ENCODE measurements at regions not wholly inside any gene's neighbourhood (a gene's known extent, or its start where the extent isn't known, plus 50 kb on each side); places are given as distances from the start of the nearest gene placed in this dataset.

GRCh38 chr12:87116780-87117179, 860.6 kb upstream of the MGAT4C start:
- CTCF ChIA-PET, result no interaction called here
- Histone ChIP-seq H4K20me1 (replicated peaks; ENCODE audit: control insufficient read depth, extremely low read depth, insufficient read depth, low read length) (no peaks in the 10 kb centered on the region), H3K9me1 (replicated peaks; ENCODE audit: control insufficient read depth, extremely low read depth, insufficient read depth, low read length) (no peaks in the 10 kb centered on the region), H3K9ac (replicated peaks; ENCODE audit: extremely low read depth, insufficient read depth, low read length) (no peak overlapping the region), H3K36me3 (ENCODE audit: control insufficient read depth in 2 of 2, extremely low read depth in 1 of 2, insufficient read depth in 2 of 2, low read length in 2 of 2) (no peaks in the 10 kb centered on the region), H2AFZ (ENCODE audit: low read depth, low read length) (no peak overlapping the region), H3K4me3 (replicated peaks in 1 of 3; ENCODE audit: insufficient read depth in 1 of 3, low read depth in 1 of 3, low read length in 3 of 3) (no peak overlapping the region), H3K4me2 (ENCODE audit: insufficient read depth, low read length) (no peak overlapping the region), H3K79me2 (ENCODE audit: control insufficient read depth, insufficient read depth, low read length) (no peaks in the 10 kb centered on the region), H3K27me3 (ENCODE audit: control insufficient read depth in 2 of 2, insufficient read depth in 2 of 2, low read length in 2 of 2) (no peaks in the 10 kb centered on the region), H3K27ac (ENCODE audit: insufficient read depth, low read depth, low read length) (no peak overlapping the region), H3K4me1 (ENCODE audit: control insufficient read depth, extremely low read depth, insufficient read depth, low read length) (no peaks in the 10 kb centered on the region), H3K9me3 (replicated peaks; ENCODE audit: control insufficient read depth, insufficient read depth, low read length) (no peaks in the 10 kb centered on the region)
- DNase-seq (ENCODE audit: low read depth, low spot score) (no peak), FAIRE-seq (no peak)
- no peak for TF ChIP-seq POLR2AphosphoS5 (IDR thresholded peaks at IDR 0.05; ENCODE audit: insufficient read depth, low read depth, low read length)
- TF ChIP-seq GATA2 (IDR thresholded peaks at IDR 0.05; ENCODE audit: insufficient read depth, insufficient read length, low read depth, low read length), result no peak
- no peak for TF ChIP-seq MYC (IDR thresholded peaks at IDR 0.05; ENCODE audit: low read depth, low read length)
- no peak for TF ChIP-seq EZH2 (IDR thresholded peaks at IDR 0.05; ENCODE audit: borderline replicate concordance, low read depth, low read length, severe bottlenecking)
- no peak for TF ChIP-seq JUN (IDR thresholded peaks at IDR 0.05; ENCODE audit: borderline replicate concordance, insufficient read depth, insufficient read length, low read depth)
- no peak for TF ChIP-seq FOS (IDR thresholded peaks at IDR 0.05; ENCODE audit: borderline replicate concordance, insufficient read depth, low read length)
- TF ChIP-seq, protein P1, sequence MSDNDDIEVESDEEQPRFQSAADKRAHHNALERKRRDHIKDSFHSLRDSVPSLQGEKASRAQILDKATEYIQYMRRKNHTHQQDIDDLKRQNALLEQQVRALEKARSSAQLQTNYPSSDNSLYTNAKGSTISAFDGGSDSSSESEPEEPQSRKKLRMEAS (IDR thresholded peaks at IDR 0.05; ENCODE audit: insufficient read depth, insufficient read length), result no peak
- no peak for TF ChIP-seq POLR2A (IDR thresholded peaks at IDR 0.05; ENCODE audit: low read depth, low read length)
- TF ChIP-seq, protein P2, sequence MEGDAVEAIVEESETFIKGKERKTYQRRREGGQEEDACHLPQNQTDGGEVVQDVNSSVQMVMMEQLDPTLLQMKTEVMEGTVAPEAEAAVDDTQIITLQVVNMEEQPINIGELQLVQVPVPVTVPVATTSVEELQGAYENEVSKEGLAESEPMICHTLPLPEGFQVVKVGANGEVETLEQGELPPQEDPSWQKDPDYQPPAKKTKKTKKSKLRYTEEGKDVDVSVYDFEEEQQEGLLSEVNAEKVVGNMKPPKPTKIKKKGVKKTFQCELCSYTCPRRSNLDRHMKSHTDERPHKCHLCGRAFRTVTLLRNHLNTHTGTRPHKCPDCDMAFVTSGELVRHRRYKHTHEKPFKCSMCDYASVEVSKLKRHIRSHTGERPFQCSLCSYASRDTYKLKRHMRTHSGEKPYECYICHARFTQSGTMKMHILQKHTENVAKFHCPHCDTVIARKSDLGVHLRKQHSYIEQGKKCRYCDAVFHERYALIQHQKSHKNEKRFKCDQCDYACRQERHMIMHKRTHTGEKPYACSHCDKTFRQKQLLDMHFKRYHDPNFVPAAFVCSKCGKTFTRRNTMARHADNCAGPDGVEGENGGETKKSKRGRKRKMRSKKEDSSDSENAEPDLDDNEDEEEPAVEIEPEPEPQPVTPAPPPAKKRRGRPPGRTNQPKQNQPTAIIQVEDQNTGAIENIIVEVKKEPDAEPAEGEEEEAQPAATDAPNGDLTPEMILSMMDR (IDR thresholded peaks at IDR 0.05; ENCODE audit: extremely low read depth in 1 of 2, insufficient read depth in 1 of 2, low read depth in 1 of 2, low read length in 2 of 2), result no peak
- intact Hi-C loops (cut with micrococcal nuclease) (no loop called here), dilution Hi-C loops (cut with MboI; ENCODE audit: extremely low pct_ligation_motif_present, low sequenced_read_pairs) (no loop called here)
- no TSS peak for BruUV-seq (replicated peaks)
- POLR2A ChIA-PET, result no interaction called here

All from endothelial cell of umbilical vein (primary cell).